ENCODE measurements at regions not wholly inside any gene's neighbourhood (a gene's known extent, or its start where the extent isn't known, plus 50 kb on each side); places are given as distances from the start of the nearest gene placed in this dataset.

- no peak overlapping the region for H3K4me3 ChIP-seq
- peak overlapping the region in 2 of 4 donors; percentile 60 to 65 for H3K27ac ChIP-seq
- no peak for TF ChIP-seq POLR2A (IDR thresholded peaks at IDR 0.05)
- no peak for TF ChIP-seq CTCF (IDR thresholded peaks at IDR 0.05)
- TF ChIP-seq EP300 (IDR thresholded peaks at IDR 0.05) = no peak
- no peak for DNase-seq (ENCODE audit: low spot score in 2 of 2)
- no peaks in the 10 kb centered on the region for H3K9me3 ChIP-seq
- peaks cover 0 to 64% (median 14%) of the 10 kb centered on the region in 4 donors for H3K4me1 ChIP-seq
- WGBS, 2 donors = 29 to 79% methylated on average over 1 of the region's 1 CpG
- H3K36me3 ChIP-seq = no peaks in the 10 kb centered on the region
- H3K27me3 ChIP-seq = no peaks in the 10 kb centered on the region
Observed at GRCh38 chr20:58042591-58042990, 185.9 kb downstream of the ANKRD60 start.

DNA sequence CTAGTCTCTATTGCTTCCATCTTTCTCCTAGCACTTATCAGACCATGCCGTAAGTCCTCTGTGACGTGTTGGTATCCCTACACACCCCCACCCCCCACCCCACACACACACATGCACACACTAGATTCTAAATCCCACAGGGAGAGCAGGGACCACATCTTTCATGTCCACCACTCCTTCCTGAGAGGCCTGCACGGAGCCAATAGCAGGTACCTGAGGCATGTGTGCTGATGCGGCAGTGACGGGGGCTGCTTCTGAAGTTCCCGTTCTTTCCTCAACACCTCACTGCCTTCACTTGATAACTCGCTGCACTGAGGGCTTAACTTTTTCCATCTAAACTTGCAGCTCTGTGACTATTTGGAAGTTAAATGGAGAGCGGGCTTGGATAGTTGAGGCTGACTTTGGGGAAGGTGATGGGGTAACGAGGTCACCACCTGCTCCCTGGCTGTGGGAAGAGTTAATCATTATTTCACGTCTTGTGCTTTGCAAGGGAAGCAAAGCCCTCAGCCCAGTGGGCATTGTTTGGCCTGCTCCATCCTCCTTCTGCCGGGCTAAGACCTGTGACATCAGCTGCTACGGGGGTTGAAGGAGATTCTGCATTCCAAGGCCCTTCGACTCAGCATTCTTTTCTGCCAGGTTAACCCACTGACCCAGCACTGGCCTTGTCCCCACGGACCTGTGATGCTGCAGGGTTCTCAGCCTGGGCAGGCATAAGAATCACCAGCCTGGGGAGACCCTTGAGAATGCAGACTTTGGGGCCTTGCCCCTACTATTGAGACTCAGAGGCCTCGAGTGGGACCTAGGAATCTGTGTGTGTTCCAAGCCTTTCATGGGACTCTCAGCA, 187.8 kb downstream of the ANKRD60 start:
- no peak for TF ChIP-seq POLR2A (IDR thresholded peaks at IDR 0.05)
- no peak for TF ChIP-seq EP300 (IDR thresholded peaks at IDR 0.05)
- TF ChIP-seq CTCF (IDR thresholded peaks at IDR 0.05) = no peak
- Histone ChIP-seq H3K27ac (peak overlapping the region in 3 of 4 donors; percentile 1 to 85 (median 78)), H3K36me3 (no peaks in the 10 kb centered on the region), H3K4me1 (peaks cover 0 to 62% (median 15%) of the 10 kb centered on the region in 4 donors), H3K9me3 (no peaks in the 10 kb centered on the region), H3K27me3 (no peaks in the 10 kb centered on the region), H3K4me3 (no peak overlapping the region)
- no peak for DNase-seq (ENCODE audit: low spot score in 2 of 2)
- WGBS, 2 donors = 80 to 81% methylated on average over 15 of the region's 15 CpGs

DNA sequence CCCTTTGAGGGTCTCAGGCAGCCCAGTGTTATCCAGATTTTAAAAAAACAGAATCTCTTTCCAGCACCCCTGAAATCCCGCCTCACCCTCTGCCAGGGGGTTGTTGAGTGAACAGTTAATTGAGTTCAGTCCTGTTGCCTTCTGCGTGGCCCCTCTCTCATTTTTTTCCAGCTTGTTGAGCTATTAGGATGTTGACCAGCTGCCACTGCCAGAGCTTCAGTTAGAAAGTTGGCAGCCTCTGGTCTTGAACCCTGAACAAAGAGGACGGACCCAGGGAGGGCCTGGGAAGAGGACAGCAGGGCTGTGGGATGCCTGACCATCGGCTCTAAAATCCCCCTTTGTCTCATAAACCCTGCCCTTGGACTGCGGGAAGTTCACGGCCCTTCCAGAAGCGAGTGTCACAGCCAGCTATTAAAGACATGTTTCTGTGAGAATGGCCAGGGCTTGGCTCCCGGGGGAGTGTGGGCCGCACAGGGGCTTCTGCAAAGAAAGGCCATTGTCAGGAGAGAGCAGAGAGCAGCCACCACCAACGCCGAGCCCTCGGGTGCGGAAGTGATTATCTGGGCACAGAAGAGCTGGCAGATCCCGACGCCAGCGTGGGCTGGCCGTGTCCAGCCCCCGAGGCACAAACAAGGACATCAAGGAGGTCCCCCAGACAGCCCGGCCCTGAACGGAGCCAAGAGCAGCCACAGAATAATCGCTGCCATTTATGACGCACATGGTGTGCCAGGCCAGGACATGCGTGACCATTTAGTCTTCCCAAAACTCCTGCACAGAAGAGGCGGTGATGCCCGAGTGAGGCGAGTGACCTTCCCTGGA, 189.0 kb downstream of the ANKRD60 start:
- Histone ChIP-seq H3K27ac (peak overlapping the region; percentile 6 to 85 (median 46)), H3K36me3 (no peaks in the 10 kb centered on the region), H3K27me3 (no peaks in the 10 kb centered on the region), H3K9me3 (no peaks in the 10 kb centered on the region), H3K4me1 (peaks cover 0 to 56% (median 15%) of the 10 kb centered on the region in 4 donors), H3K4me3 (no peak overlapping the region)
- TF ChIP-seq CTCF (IDR thresholded peaks at IDR 0.05) = no peak
- TF ChIP-seq EP300 (IDR thresholded peaks at IDR 0.05) = peak in 1 of 2 donors; percentile 84
- TF ChIP-seq POLR2A (IDR thresholded peaks at IDR 0.05) = no peak
- WGBS, 2 donors = 36 to 42% methylated on average over 21 to 23 of the region's 26 CpGs
- DNase-seq (ENCODE audit: low spot score in 2 of 2) = no peak

DNA sequence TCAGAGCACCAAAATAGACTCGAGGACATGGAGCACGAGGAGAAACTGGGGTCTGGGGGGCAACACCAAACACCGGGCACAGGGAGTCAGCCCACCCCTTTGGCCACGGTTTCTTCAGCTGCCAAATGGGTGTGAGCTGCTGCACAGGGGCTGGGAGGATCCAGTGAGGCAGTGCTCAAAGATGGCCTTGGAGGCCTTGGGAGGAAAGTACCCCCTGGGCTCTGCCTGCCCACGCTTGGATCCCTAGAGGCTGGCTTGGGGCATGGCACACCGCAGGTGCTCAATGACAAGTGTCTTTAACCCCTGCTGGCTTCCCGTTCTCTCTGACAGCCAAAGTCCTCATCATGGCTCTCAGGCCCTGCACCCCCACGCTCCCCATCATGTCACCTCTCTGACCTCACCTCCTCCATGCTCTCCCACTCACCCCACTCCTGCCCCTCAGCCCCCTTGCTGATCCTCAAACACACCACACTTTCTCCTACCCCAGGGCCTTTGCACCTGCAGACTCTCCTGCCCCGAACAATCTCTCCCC, 190.3 kb downstream of the ANKRD60 start:
- DNase-seq (ENCODE audit: low spot score in 2 of 2) = no peak
- H3K36me3 ChIP-seq = no peaks in the 10 kb centered on the region
- TF ChIP-seq CTCF (IDR thresholded peaks at IDR 0.05) (no peak), POLR2A (IDR thresholded peaks at IDR 0.05) (no peak), EP300 (IDR thresholded peaks at IDR 0.05) (no peak)
- no peak overlapping the region for H3K4me3 ChIP-seq
- peak overlapping the region in 3 of 4 donors; percentile 48 to 85 (median 78) for H3K27ac ChIP-seq
- no peaks in the 10 kb centered on the region for H3K27me3 ChIP-seq
- H3K4me1 ChIP-seq = peaks cover 0 to 43% (median 11%) of the 10 kb centered on the region in 4 donors
- no peaks in the 10 kb centered on the region for H3K9me3 ChIP-seq
- WGBS, 2 donors = 77 to 83% methylated on average over 9 of the region's 9 CpGs

Data from tibial nerve (tissue), 4 donors.